ENCODE measurements at regions not wholly inside any gene's neighbourhood (a gene's known extent, or its start where the extent isn't known, plus 50 kb on each side); places are given as distances from the start of the nearest gene placed in this dataset.

GRCh38 chr14:97703006-97703760 is 906.0 kb downstream of the VRK1 start:
- DNase-seq = no peak

- DNase-seq = no peak
These were observed 907.2 kb downstream of the VRK1 start for GRCh38 chr14:97704316-97704885.

GRCh38 chr14:97705107-97705506 is 907.9 kb downstream of the VRK1 start:
- DNase-seq = no peak

- no peak for DNase-seq
These were observed 908.8 kb downstream of the VRK1 start for GRCh38 chr14:97705976-97706375.

- DNase-seq = no peak
These were observed 909.6 kb downstream of the VRK1 start for GRCh38 chr14:97706819-97707218.

GRCh38 chr14:97707603-97708002 is 910.4 kb downstream of the VRK1 start:
- no peak for DNase-seq

GRCh38 chr14:97709552-97709951 is 912.4 kb downstream of the VRK1 start:
- no peak for DNase-seq

- DNase-seq = no peak
These were observed 913.5 kb downstream of the VRK1 start for GRCh38 chr14:97710726-97711125.

GRCh38 chr14:97712471-97712870 is 915.3 kb downstream of the VRK1 start:
- DNase-seq = no peak

- DNase-seq = no peak
These were observed 915.8 kb downstream of the VRK1 start for GRCh38 chr14:97713023-97713422.

- DNase-seq = no peak
These were observed 921.8 kb downstream of the VRK1 start for GRCh38 chr14:97718886-97719442.

- no peak for DNase-seq
These were observed 922.7 kb downstream of the VRK1 start for GRCh38 chr14:97719931-97720330.

- DNase-seq = no peak
These were observed 926.2 kb downstream of the VRK1 start for GRCh38 chr14:97723351-97723750.

- no peak for DNase-seq
These were observed 926.6 kb downstream of the VRK1 start for GRCh38 chr14:97723819-97724218.

- no peak for DNase-seq
These were observed 927.1 kb downstream of the VRK1 start for GRCh38 chr14:97724265-97724731.

GRCh38 chr14:97726676-97727075 is 929.5 kb downstream of the VRK1 start:
- no peak for DNase-seq

GRCh38 chr14:97730706-97731105 is 933.5 kb downstream of the VRK1 start:
- no peak for DNase-seq

- DNase-seq = no peak
These were observed 934.6 kb downstream of the VRK1 start for GRCh38 chr14:97731800-97732199.

- no peak for DNase-seq
These were observed 950.1 kb downstream of the VRK1 start for GRCh38 chr14:97747316-97747715.

GRCh38 chr14:97748616-97749015 is 951.4 kb downstream of the VRK1 start:
- DNase-seq = no peak

GRCh38 chr14:97757491-97757890 is 960.3 kb downstream of the VRK1 start:
- no peak for DNase-seq

GRCh38 chr14:97760050-97760449 is 962.9 kb downstream of the VRK1 start:
- DNase-seq = no peak

GRCh38 chr14:97762386-97762785 is 965.2 kb downstream of the VRK1 start:
- no peak for DNase-seq

- no peak for DNase-seq
These were observed 974.3 kb downstream of the VRK1 start for GRCh38 chr14:97771340-97772045.
